ENCODE measurements at regions not wholly inside any gene's neighbourhood (a gene's known extent, or its start where the extent isn't known, plus 50 kb on each side); places are given as distances from the start of the nearest gene placed in this dataset.
A peak's percentile ranks its signal among the peaks of the same experiment; 100 is the strongest.

DNA sequence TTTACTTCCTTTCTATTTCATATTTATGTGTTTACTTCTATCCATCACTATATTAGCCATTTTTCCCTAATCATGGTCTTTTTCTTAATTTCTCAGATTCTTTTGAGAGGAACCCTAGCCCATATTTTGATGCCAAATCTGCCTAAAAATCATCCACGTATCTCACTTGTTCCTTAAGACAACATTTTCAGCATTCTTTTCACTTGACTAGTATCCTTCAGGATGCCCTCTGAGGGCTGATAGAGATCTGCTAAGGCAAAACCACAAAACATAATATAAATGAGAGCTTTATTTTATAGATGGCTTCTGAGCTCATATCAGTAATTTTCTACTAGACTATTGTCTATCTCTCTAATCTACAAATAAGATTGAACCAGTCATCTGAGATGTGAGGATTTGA lies 341.9 kb downstream of the GPM6A start:
- BruUV-seq (replicated peaks): no TSS peak
- TF ChIP-seq, protein P1, sequence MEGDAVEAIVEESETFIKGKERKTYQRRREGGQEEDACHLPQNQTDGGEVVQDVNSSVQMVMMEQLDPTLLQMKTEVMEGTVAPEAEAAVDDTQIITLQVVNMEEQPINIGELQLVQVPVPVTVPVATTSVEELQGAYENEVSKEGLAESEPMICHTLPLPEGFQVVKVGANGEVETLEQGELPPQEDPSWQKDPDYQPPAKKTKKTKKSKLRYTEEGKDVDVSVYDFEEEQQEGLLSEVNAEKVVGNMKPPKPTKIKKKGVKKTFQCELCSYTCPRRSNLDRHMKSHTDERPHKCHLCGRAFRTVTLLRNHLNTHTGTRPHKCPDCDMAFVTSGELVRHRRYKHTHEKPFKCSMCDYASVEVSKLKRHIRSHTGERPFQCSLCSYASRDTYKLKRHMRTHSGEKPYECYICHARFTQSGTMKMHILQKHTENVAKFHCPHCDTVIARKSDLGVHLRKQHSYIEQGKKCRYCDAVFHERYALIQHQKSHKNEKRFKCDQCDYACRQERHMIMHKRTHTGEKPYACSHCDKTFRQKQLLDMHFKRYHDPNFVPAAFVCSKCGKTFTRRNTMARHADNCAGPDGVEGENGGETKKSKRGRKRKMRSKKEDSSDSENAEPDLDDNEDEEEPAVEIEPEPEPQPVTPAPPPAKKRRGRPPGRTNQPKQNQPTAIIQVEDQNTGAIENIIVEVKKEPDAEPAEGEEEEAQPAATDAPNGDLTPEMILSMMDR (IDR thresholded peaks at IDR 0.05; ENCODE audit: unreplicated experiment): no peak
- H3K27ac Mint-ChIP-seq (ENCODE audit: low read depth, unreplicated experiment): peak overlapping the region; percentile 76
- DNase-seq (ENCODE audit: unreplicated experiment): no peak
- H3K4me1 Mint-ChIP-seq (ENCODE audit: insufficient read depth, unreplicated experiment): peaks cover 30% of the 10 kb centered on the region
- H3K4me3 Mint-ChIP-seq (ENCODE audit: unreplicated experiment): no peak overlapping the region
- CTCF ChIA-PET: interaction anchor here (1.0 kb wide), 1 partner anchor 51 kb away, joined by 4 read pairs; no protein-coding TSS in a partner anchor
- H3K36me3 Mint-ChIP-seq (ENCODE audit: insufficient read depth, unreplicated experiment): peaks cover 6% of the 10 kb centered on the region
- H3K9me3 Mint-ChIP-seq (ENCODE audit: unreplicated experiment): peaks cover 19% of the 10 kb centered on the region
- intact Hi-C loops (cut with micrococcal nuclease): no loop called here
- H3K27me3 Mint-ChIP-seq (ENCODE audit: insufficient read depth, unreplicated experiment): no peaks in the 10 kb centered on the region
- POLR2A ChIA-PET: no interaction called here

DNA sequence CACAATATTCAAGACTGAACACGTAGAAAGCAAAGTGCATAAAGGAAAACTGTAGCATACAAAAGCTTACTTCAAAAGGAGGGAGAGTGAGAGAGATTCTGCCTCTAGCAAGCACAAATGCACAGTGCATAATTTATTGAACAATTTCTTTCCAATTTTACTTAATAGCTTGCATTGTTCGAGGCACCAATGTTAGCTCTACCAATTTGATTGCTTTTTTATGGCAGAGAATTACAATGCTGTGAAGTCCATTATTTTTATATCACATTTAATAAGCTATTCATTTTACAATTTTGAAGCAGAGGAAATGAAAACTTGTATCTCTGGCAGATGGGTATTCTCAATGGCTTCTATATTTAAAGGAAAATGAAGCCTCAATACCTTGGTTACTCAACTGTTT lies 331.7 kb downstream of the GPM6A start:
- ChIA-PET CTCF (no interaction called here), POLR2A (no interaction called here)
- no peak for DNase-seq (ENCODE audit: unreplicated experiment)
- intact Hi-C loops (cut with micrococcal nuclease): no loop called here
- TF ChIP-seq, protein P1 (IDR thresholded peaks at IDR 0.05; ENCODE audit: unreplicated experiment): no peak
- Mint-ChIP-seq H3K36me3 (ENCODE audit: insufficient read depth, unreplicated experiment) (no peaks in the 10 kb centered on the region), H3K9me3 (ENCODE audit: unreplicated experiment) (no peaks in the 10 kb centered on the region), H3K27ac (ENCODE audit: low read depth, unreplicated experiment) (no peak overlapping the region), H3K4me1 (ENCODE audit: insufficient read depth, unreplicated experiment) (no peaks in the 10 kb centered on the region), H3K27me3 (ENCODE audit: insufficient read depth, unreplicated experiment) (no peaks in the 10 kb centered on the region), H3K4me3 (ENCODE audit: unreplicated experiment) (no peak overlapping the region)
- no TSS peak for BruUV-seq (replicated peaks)

DNA sequence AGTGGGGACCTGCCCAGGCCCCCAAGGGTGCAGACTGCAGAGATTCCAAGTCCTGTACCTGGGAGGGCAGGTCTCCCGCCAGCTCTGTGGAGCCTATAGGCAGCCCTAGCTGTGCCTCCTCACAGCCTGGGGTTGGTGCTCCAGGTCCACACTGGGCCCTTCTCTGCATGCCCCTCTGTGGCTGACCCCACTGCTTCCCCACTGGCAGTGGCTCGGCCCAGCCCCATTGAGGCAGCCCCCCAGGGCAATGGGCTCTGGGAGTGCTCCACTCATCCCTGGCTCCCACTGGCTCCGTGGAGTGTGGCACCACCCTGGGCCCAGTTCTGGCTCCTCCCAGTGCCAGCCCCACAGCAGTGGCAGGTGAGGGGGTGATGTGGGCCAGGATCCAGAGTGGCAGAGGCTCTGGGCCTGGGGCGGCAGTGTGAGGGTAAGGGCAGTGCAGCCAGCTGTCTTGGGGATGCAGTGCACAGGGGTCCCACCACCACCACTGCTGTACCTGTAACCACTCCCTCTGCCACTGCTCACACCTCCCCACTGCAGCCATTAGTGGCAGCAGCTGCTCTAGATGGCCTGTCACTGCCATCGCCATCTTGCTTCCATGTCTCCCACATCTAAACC lies 312.2 kb downstream of the GPM6A start:
- POLR2A ChIA-PET: no interaction called here
- Mint-ChIP-seq H3K36me3 (ENCODE audit: insufficient read depth, unreplicated experiment) (no peaks in the 10 kb centered on the region), H3K27ac (ENCODE audit: low read depth, unreplicated experiment) (no peak overlapping the region)

DNA sequence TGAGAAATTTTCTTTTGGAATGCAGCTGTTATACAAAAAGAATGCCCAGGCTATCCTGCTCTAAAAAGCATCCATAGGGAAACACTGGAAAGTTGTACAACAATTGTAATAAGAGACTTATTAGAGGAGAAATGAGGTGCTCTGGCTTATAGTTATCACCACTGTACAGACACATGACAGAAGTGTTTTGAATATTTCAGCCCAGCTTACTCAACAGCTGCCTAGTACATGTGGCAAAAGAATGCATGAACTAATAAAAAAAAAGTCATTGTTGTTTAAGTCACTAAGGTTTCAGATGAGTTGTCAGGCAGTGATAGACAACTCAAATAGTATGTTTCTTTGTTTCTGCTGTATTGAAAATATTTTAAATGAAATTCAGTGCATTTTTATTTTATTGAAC lies 307.7 kb downstream of the GPM6A start:
- Mint-ChIP-seq H3K4me1 (ENCODE audit: insufficient read depth, unreplicated experiment) (no peaks in the 10 kb centered on the region), H3K4me3 (ENCODE audit: unreplicated experiment) (no peak overlapping the region), H3K36me3 (ENCODE audit: insufficient read depth, unreplicated experiment) (no peaks in the 10 kb centered on the region), H3K9me3 (ENCODE audit: unreplicated experiment) (peaks cover 8% of the 10 kb centered on the region), H3K27me3 (ENCODE audit: insufficient read depth, unreplicated experiment) (no peaks in the 10 kb centered on the region), H3K27ac (ENCODE audit: low read depth, unreplicated experiment) (no peak overlapping the region)
- no peak for DNase-seq (ENCODE audit: unreplicated experiment)
- ChIA-PET POLR2A (no interaction called here), CTCF (interaction anchor here (0.6 to 1.3 kb wide), 3 partner anchors 14 to 737 kb away, joined by 3 to 4 read pairs (median 3); no protein-coding TSS in a partner anchor)
- intact Hi-C loops (cut with micrococcal nuclease): no loop called here
- no TSS peak for BruUV-seq (replicated peaks)
- TF ChIP-seq, protein P1 (IDR thresholded peaks at IDR 0.05; ENCODE audit: unreplicated experiment): no peak

More for the DNA sequence above, 312.2 kb downstream of the GPM6A start:
- DNase-seq (ENCODE audit: unreplicated experiment): no peak
- H3K4me3 Mint-ChIP-seq (ENCODE audit: unreplicated experiment): no peak overlapping the region
- H3K4me1 Mint-ChIP-seq (ENCODE audit: insufficient read depth, unreplicated experiment): no peaks in the 10 kb centered on the region
- TF ChIP-seq, protein P1 (IDR thresholded peaks at IDR 0.05; ENCODE audit: unreplicated experiment): no peak
- CTCF ChIA-PET: no interaction called here
- intact Hi-C loops (cut with micrococcal nuclease): no loop called here
- H3K27me3 Mint-ChIP-seq (ENCODE audit: insufficient read depth, unreplicated experiment): no peaks in the 10 kb centered on the region
- no TSS peak for BruUV-seq (replicated peaks)
- peaks cover 11% of the 10 kb centered on the region for H3K9me3 Mint-ChIP-seq (ENCODE audit: unreplicated experiment)
